ENCODE measurements at regions not wholly inside any gene's neighbourhood (a gene's known extent, or its start where the extent isn't known, plus 50 kb on each side); places are given as distances from the start of the nearest gene placed in this dataset.

GRCh38 chr2:184141866-184142265, 456.5 kb upstream of the ZNF804A start (continued):
- TF ChIP-seq ZNF462 (CRISPR knock-in tag; IDR thresholded peaks at IDR 0.05): no peak
- no peak for TF ChIP-seq EZH2 (IDR thresholded peaks at IDR 0.05; ENCODE audit: low read depth, unreplicated experiment)
- no peak for TF ChIP-seq EZH2phosphoT487 (IDR thresholded peaks at IDR 0.05; ENCODE audit: unreplicated experiment)

DNA sequence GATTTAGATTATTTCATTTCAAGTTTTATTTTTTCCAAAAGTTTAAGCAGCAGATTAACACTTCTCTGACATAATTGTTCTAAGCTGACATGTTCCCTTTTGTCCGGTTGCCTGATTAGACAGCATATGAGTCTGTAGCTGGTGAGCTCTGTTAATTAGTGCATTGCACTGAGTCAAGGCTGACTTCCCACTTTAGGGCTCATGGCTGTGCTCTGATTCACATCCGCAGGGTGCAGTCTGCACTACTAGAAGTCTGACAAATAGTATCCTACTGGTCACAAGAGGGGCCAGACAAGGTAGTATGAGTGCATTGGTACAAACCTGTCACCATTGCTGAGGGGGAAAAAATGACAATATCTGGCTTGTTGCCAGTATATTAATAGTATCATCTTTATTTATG, 443.9 kb upstream of the ZNF804A start:
- no peaks in the 10 kb centered on the region for H3F3A ChIP-seq (replicated peaks; ENCODE audit: low read depth)
- H3K27ac ChIP-seq (ENCODE audit: low read depth): no peak overlapping the region
- no peaks in the 10 kb centered on the region for H4K20me1 ChIP-seq (replicated peaks; ENCODE audit: insufficient read depth)
- no peak overlapping the region for H3K4me3 ChIP-seq
- Mint-ChIP-seq H3K4me3 (no peak overlapping the region), H3K9me3 (peaks cover 18% of the 10 kb centered on the region), H3K27me3 (ENCODE audit: insufficient read depth, low read depth, poor library complexity) (no peaks in the 10 kb centered on the region), H3K27ac (peak overlapping the region; percentile 69), H3K4me1 (peaks cover 15% of the 10 kb centered on the region; the same call in 2 of the 3 replicates), H3K36me3 (ENCODE audit: low read depth) (peaks cover 14% of the 10 kb centered on the region; the same call in 2 of the 3 replicates)
- H2AFZ ChIP-seq: no peak overlapping the region
- no peaks in the 10 kb centered on the region for H3K79me2 ChIP-seq (replicated peaks; ENCODE audit: insufficient read depth)
- no peaks in the 10 kb centered on the region for H3K9me2 ChIP-seq (ENCODE audit: insufficient read depth)
- no peak overlapping the region for H3K4me2 ChIP-seq
- H3K27me3 ChIP-seq (ENCODE audit: insufficient read depth): no peaks in the 10 kb centered on the region
- H3K4me1 ChIP-seq (ENCODE audit: insufficient read depth): peaks cover 15% of the 10 kb centered on the region; the same call in 1 of the 2 replicates
- peak; percentile 73 for ATAC-seq
- peak; percentile 20 for DNase-seq (ENCODE audit: low spot score)
- H3K36me3 ChIP-seq (ENCODE audit: insufficient read depth): no peaks in the 10 kb centered on the region
- TF ChIP-seq ZNF331 (CRISPR knock-in tag; IDR thresholded peaks at IDR 0.05; ENCODE audit: low read depth) (no peak), REST (IDR thresholded peaks at IDR 0.05; ENCODE audit: unreplicated experiment) (no peak), JUNB (IDR thresholded peaks at IDR 0.05; ENCODE audit: unreplicated experiment) (no peak), CREB1 (CRISPR knock-in tag; IDR thresholded peaks at IDR 0.05; ENCODE audit: low read depth) (no peak), STAT1 (IDR thresholded peaks at IDR 0.05; ENCODE audit: unreplicated experiment) (no peak), ZNF114 (CRISPR knock-in tag; IDR thresholded peaks at IDR 0.05) (no peak)
- TF ChIP-seq, protein P1, sequence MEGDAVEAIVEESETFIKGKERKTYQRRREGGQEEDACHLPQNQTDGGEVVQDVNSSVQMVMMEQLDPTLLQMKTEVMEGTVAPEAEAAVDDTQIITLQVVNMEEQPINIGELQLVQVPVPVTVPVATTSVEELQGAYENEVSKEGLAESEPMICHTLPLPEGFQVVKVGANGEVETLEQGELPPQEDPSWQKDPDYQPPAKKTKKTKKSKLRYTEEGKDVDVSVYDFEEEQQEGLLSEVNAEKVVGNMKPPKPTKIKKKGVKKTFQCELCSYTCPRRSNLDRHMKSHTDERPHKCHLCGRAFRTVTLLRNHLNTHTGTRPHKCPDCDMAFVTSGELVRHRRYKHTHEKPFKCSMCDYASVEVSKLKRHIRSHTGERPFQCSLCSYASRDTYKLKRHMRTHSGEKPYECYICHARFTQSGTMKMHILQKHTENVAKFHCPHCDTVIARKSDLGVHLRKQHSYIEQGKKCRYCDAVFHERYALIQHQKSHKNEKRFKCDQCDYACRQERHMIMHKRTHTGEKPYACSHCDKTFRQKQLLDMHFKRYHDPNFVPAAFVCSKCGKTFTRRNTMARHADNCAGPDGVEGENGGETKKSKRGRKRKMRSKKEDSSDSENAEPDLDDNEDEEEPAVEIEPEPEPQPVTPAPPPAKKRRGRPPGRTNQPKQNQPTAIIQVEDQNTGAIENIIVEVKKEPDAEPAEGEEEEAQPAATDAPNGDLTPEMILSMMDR (conservative IDR thresholded peaks at IDR 0.05; ENCODE audit: low read depth in 2 of 2): no peak

All from GM23338 (cell line).